HPDE6-E6E7 (cell line): ENCODE measurements at regions not wholly inside any gene's neighbourhood (a gene's known extent, or its start where the extent isn't known, plus 50 kb on each side); places are given as distances from the start of the nearest gene placed in this dataset.
"Not testable (repeated sequence)": the region's sequence is repeated elsewhere in the genome, so short reads cannot be mapped to it uniquely, and the experiment has no call there.

Source experiments
- DNase-seq: peaks from one replicate; pipeline ENCODE4 v3.0.0; 2011; ENCODE audit warnings: missing footprints; ENCODE audit errors: extremely low spot score

DNA sequence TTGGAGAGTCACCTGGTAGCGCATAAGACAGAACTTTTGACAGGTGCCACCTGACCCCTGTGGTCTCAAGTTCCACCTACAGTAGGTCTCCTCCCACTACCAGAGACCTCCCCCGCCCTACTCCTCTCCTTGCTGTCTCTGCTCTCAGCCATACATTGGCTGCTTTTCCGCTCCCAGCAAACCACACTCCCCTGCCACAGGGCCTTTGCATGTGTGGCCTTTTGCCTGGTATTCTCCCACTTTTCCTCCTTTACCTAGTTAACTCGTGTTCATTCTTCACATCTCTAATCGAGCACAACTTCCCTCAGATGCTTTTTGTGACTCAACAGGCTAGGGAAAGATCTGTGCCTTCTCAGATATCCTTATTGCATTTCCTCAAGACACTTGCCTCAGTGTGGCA lies 218.3 kb upstream of the EEF2KMT start:
- DNase-seq: no peak

GRCh38 chr16:5314377-5314776 lies 216.8 kb upstream of the EEF2KMT start:
- no peak for DNase-seq

GRCh38 chr16:5309946-5310611 lies 212.5 kb upstream of the EEF2KMT start:
- DNase-seq: no peak

- DNase-seq: no peak
These were observed 207.4 kb upstream of the EEF2KMT start for GRCh38 chr16:5305023-5305422.

DNA sequence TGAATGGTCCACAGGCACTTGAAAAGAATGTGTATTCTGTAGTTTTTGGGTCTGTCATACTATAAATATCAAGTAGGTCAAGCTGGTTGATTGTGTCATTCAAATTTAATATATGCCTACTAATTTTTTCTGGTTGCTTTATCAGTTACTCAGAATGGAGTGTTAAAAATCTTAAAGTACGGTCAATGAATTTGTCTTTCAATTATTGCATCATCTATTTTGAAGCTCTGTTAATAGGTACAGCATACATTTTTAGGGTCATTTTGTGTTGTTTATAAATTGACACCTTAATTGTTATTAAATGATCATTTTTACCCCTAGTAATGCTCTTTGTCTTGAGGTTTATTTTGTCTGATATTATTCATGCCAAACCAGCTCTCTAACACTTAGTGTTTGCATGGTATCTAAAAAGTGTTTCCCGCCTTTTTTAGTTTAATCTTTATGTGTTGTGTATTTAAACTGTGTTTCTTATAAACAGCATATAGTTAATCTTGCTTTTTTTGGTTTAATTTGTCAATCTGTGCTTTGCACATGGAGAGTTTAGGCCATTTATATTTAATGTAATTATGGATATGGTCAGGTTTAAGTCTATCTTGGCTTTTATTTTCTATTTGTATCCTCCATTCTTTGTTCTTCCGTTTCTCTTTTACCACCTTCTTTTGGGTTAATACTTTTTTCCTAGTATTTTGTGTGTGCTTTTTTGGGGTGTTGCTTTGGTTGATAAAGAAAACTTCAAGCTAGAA lies 204.9 kb upstream of the EEF2KMT start:
- DNase-seq: no peak

- no peak for DNase-seq
These were observed 200.6 kb upstream of the EEF2KMT start for GRCh38 chr16:5298202-5298601.

GRCh38 chr16:5296176-5296575 lies 198.6 kb upstream of the EEF2KMT start:
- no peak for DNase-seq

GRCh38 chr16:5295304-5295703 lies 197.7 kb upstream of the EEF2KMT start:
- not testable (repeated sequence) for DNase-seq

DNA sequence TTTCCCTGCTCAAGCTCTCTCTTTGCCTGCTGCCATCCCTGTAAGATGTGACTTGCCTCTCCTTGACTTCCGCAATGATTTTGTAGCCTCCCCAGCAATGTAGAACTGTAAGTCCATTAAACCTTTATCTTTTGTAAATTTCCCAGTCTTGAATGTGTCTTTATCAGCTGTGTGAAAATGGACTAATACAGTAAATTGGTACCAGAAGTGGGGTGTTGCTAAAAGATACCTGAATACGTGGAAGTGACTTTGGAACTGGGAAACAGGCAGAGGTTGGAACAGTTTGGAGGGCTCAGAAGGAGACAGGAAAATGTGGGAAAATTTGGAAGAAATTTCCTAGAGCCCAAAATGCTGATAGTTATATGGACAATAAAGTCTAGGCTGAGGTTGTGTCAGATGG lies 184.6 kb upstream of the EEF2KMT start:
- not testable (repeated sequence) for DNase-seq

DNA sequence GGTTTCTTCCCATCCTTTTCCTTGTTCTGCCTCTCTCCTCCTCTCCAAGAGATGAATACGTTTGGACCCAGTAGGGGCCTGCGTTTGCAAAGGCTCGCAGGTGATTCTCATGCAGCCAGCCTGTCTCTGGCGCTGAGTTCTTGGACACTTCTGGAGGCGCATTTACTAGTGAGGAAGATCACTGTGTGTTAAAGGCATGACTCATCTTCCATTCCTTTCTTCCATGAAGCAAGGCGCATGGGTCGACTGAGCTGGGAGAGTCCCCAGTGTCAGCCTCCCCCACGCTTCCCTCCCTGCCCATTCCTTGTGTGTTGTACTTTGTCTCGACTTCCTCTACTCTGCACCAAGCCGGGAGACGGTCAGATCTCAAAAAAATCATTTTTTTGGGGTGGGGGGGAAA lies 159.9 kb upstream of the EEF2KMT start:
- DNase-seq: no peak

GRCh38 chr16:5252791-5253190 lies 155.2 kb upstream of the EEF2KMT start:
- DNase-seq: no peak

- not testable (repeated sequence) for DNase-seq
These were observed 149.8 kb upstream of the EEF2KMT start for GRCh38 chr16:5247403-5247802.

DNA sequence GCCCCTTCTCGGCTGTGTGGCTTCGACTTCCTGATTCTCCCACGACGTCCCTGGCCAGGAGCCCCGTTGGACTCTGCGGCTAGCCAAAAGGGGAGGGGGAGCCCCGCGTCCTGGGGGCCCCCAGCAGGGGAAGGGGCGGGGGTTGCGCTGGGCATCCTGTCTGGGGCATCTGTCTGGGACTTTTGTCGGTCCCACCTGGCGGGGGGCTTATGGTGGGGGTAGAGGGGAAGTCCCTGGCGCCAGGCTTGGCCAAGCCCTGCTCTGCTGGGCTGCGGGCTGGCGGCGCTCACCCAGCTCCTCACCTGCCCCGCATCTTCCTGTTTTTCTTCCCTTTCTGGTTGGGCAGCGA lies 142.7 kb upstream of the EEF2KMT start:
- not testable (repeated sequence) for DNase-seq

DNA sequence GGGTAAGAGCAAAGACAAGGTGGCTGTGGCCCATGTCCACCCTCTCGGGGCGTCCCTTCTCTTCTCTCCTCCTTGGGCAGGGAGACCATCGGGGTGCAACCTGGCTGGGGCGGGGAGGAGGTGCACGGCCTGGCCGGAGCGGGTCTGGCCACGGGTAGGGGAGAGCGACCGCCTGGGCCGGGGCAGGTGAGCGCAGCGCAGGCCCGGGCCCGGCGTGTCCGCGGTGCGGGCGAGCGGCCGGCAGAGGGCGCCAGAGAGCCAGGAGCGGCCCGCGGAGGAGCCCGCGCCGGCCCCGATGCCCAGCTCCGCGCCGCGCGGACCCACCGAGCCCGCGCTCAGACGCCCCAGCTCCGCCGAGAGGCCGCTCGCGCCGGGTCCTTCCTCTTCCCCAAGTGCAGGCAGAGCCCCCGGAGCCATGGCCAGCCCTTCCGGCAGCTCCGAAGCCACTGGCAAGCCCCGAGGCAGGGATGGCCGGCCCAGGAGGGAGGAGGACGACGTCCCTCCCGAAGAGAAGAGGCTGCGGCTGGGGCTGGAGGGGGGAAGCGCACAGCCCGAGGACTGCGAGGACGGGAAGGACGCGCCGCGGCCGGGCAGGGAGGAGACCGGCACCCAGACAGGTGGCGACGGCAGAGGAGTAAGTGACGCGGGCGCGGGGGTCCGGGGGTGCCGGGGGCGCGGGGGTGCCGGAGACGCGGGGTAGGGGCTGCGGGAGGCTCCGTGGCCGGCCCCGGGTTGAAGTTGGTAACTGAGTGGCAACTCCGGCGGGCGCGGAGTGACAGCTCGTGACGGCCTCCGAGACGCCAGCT lies 142.1 kb upstream of the EEF2KMT start:
- DNase-seq: not testable (repeated sequence)

DNA sequence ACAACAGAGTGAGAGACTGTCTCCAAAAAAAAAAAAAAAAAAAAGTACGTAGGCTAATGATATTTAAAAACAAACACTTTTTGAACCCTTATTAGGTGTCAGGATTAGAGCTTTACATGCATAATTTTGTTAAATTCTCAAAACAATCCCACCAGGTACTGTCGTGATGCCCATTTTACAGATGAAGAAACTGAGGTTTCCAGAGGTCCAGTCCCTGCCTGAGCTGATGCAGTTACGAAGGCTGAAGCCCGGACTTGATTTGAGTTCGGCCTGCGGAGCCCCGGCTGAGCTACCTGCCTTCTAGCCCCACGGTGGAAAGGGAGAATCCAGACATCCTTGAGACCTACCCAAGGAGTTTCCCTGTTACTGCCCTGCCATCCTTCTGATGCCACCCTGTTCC lies 137.5 kb upstream of the EEF2KMT start:
- DNase-seq: no peak

- DNase-seq: no peak
These were observed 136.9 kb upstream of the EEF2KMT start for GRCh38 chr16:5234295-5235050.

DNA sequence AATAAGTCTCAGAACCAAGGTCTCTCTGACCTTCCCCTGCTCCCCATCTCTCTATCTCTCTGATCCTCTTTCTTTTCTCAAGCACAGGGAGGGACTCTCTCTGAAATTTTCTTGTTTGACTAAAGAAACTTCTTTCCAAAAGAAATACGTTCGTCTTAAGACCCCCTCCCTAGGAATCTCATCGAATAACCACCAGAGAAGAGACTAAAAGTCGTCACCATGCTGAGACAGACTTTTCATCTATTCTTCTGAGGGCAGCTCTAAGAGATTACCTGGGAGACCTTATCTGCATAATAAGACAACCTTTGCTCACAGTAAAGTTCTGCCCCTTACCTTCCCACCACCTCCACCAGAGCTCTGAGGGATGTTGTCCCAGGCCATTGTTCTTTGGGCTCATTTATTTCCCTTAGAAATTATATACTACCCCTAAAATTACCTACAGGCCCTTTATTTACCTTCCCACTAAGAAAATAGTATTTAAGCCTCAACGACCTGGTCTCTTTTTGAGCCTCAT lies 133.7 kb upstream of the EEF2KMT start:
- DNase-seq: no peak

DNA sequence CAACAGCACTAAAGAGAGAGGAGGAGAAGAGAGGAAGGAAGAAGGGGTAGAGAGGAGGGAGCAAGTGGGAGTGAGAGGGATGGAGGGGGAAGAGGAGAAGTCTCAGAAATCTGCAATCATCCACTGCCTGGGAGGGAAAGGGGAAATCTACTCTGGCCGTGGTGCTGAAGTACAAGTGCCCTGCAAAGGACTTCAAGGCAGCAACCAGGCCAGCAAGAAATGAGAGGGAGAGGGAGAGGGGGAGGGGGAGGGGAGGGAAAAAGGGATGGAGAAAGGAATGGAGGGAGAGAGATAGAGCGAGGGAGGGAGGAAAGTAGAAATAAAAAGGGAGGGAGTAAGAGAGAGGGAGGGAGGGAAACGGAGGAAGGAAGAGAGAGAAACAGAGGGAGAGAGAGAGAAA lies 130.8 kb upstream of the EEF2KMT start:
- DNase-seq: no peak

DNA sequence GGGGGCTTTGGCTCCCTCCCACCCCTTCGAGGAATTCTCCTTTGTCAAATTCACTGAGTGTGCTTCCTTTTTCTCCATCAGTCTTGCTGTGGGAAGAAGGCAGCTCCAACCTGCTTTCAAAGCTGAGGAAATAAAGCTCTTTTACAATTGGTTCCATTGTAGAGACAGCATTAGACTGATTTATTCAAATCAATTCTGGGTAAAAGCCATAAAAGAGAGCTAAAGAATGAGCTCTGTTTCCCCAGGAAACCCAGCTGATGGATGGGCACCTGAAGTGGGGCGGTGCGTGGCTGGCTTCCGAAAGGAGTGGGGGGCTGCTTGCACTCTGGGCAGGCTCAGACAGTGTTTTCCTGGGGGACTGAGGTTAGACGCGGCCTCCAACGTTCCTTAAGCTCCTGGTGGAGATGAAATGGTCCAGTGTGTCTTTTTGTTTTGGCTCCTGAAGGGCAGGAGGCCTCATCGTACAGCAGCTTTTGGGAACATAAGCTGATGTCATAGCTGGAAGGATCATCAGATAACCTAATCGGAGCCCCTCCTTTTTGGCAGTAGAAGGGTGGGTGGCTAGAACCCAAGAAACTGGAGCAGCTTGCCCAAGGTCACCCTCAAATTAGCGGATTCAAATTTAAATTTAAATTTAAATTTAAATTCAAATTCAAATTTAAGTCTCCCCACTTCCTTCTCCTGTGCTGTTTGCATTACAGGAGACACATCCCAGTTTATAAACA lies 128.5 kb upstream of the EEF2KMT start:
- no peak for DNase-seq

DNA sequence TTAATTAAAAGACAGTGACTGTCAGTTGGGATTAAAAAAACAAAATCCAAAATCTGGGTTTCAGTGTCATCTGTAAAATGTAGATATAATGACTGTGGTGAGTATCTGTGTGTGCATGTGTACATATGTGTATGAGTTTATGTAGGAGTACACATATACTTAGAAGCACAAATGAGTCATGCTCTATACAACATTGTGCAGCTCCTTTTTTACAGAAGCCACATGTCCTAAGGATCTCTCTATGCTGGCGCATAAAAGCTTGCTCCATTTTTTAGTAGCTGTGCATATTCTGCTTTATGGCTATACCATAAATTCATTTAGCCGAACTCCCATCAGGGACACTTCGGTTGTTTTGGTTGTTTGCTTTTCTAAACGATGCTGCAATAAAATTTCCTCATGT lies 125.2 kb upstream of the EEF2KMT start:
- no peak for DNase-seq

DNA sequence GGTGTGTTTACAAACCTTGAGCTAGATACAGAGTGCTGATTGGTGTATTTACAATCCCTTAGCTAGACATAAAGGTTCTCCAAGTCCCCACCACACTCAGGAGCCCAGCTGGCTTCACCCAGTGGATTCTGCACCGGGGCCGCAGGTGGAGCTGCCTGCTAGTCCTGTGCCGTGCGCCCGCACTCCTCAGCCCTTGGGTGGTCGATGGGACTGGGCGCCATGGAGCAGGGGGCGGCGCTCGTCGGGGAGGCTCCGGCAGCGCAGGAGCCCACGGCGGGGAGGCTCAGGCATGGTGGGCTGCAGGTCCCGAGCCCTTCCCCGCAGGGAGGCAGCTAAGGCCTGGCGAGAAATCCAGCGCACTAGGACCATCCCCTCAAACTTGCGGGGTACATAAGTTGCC lies 124.2 kb upstream of the EEF2KMT start:
- not testable (repeated sequence) for DNase-seq
